HCT116 (cell line): ENCODE measurements at regions not wholly inside any gene's neighbourhood (a gene's known extent, or its start where the extent isn't known, plus 50 kb on each side); places are given as distances from the start of the nearest gene placed in this dataset.

Experiments used
- ATAC-seq: fragments of 200-7000 bp; cut with Tn5 transposase; 2 replicates; pipeline ENCODE4 v1.9.1; 2020; ENCODE audit warnings: mild to moderate bottlenecking, moderate library complexity
- BruUV-seq: library from RNA; stranded (reverse); fragments of 400-500 nt; replicated peaks from 2 replicates; lab custom pipeline; 2021; lab: Mats Ljungman, UMichigan
- CTCF ChIA-PET: fragments of 300-600 bp; sonication (Branson Sonifier 250); formaldehyde crosslinking; loops from one replicate; lab custom pipeline; 2021; ENCODE audit warnings: antibody characterized with exemption; lab: Charles Lee
- POLR2A ChIA-PET: fragments of 300-600, 350-600 bp; sonication (Branson Sonifier 250); formaldehyde crosslinking; loops from one replicate; lab custom pipeline; 2021; ENCODE audit warnings: antibody characterized with exemption; lab: Charles Lee
- RAD21 ChIA-PET, 2 experiments: fragments of 300-600 bp; sonication (Branson Sonifier 250); formaldehyde crosslinking; loops; one replicate each; lab custom pipeline; 2023; ENCODE audit warnings: low total read pairs in 2 of 2; ENCODE audit not compliant: uncharacterized antibody in 2 of 2, unreplicated experiment in 2 of 2, low non-redundant PET in 1 of 2; lab: Charles Lee
- DNase-seq: peaks from one replicate; pipeline ENCODE4 v3.0.0-alpha.2; 2010; ENCODE audit warnings: low read depth, low spot score
- H2AFZ ChIP-seq: fragments of 200-600 bp; shearing (Covaris generic), sonication (generic); 2 replicates; pipeline ENCODE4 v1.6.1; 2017; ENCODE audit warnings: low read depth, mixed run types, mixed read lengths, antibody characterized with exemption, low read length; ENCODE audit not compliant: poor library complexity, severe bottlenecking
- H3K27ac ChIP-seq: 2 replicates; pipeline ENCODE4 v1.5.1; 2012; ENCODE audit warnings: low read depth, low read length
- H3K27me3 ChIP-seq: fragments of 200-600 bp; sonication (generic); 2 replicates; pipeline ENCODE4 v1.6.1; 2016; ENCODE audit warnings: mixed run types, low read length, mixed read lengths; ENCODE audit not compliant: insufficient read depth
- H3K36me3 ChIP-seq, 2 experiments: fragments of 200-500 bp in 1 of 2; fragments of 200-600 bp in 1 of 2; sonication (Bioruptor generic) in 1 of 2; sonication (generic) in 1 of 2; 2 replicates each; pipeline versions ENCODE4 v1.5.1 to v1.6.1; 2014 to 2016; ENCODE audit warnings: low read length in 2 of 2, inconsistent platforms in 1 of 2, mixed read lengths in 1 of 2, mixed run types in 1 of 2; ENCODE audit not compliant: insufficient read depth in 2 of 2, control insufficient read depth in 1 of 2
- H3K4me1 ChIP-seq, 2 experiments: fragments of 200-600 bp in 1 of 2; sonication (generic) in 1 of 2; 2 replicates each; pipeline versions ENCODE4 v1.5.1 to v1.6.1; 2012 to 2017; ENCODE audit warnings: low read length in 2 of 2, inconsistent platforms in 1 of 2, mild to moderate bottlenecking in 1 of 2, mixed read lengths in 1 of 2, mixed run types in 1 of 2, moderate library complexity in 1 of 2; ENCODE audit not compliant: insufficient read depth in 2 of 2, control insufficient read depth in 1 of 2
- H3K4me2 ChIP-seq: fragments of 200-600 bp; sonication (generic); 2 replicates; pipeline ENCODE4 v1.6.1; 2017; ENCODE audit warnings: mixed run types, low read length, mixed read lengths
- H3K4me3 ChIP-seq, 2 experiments: fragments of 200-600 bp in 1 of 2; sonication (generic) in 1 of 2; replicated peaks in 1 of 2; 2 replicates each; pipeline ENCODE4 v1.5.1; 2011 to 2016; ENCODE audit warnings: low read length in 2 of 2, control low read depth in 1 of 2, low read depth in 1 of 2, mild to moderate bottlenecking in 1 of 2, mixed read lengths in 1 of 2, mixed run types in 1 of 2
- H3K79me2 ChIP-seq: fragments of 200-600 bp; sonication (generic); 2 replicates; pipeline ENCODE4 v1.6.1; 2017; ENCODE audit warnings: mild to moderate bottlenecking, mixed run types, low read length, moderate library complexity, mixed read lengths; ENCODE audit not compliant: insufficient read depth
- H3K9ac ChIP-seq: fragments of 200-600 bp; sonication (generic); 2 replicates; pipeline ENCODE4 v1.6.1; 2016; ENCODE audit warnings: low read length, mixed read lengths
- H3K9me2 ChIP-seq: fragments of 200-600 bp; sonication (generic), shearing (Covaris generic); 2 replicates; pipeline ENCODE4 v1.6.1; 2017; ENCODE audit warnings: mixed run types, mild to moderate bottlenecking, moderate library complexity; ENCODE audit not compliant: insufficient read depth
- H3K9me3 ChIP-seq, 2 experiments: fragments of 200-500 bp in 1 of 2; fragments of 200-600 bp in 1 of 2; sonication (Bioruptor generic) in 1 of 2; sonication (generic) in 1 of 2; 2 replicates each; pipeline ENCODE4 v1.6.1; 2014 to 2017; ENCODE audit warnings: low read length in 2 of 2, mixed read lengths in 2 of 2, inconsistent platforms in 1 of 2, low read depth in 1 of 2, mild to moderate bottlenecking in 1 of 2, mixed run types in 1 of 2, moderate library complexity in 1 of 2; ENCODE audit not compliant: control insufficient read depth in 1 of 2, insufficient read depth in 1 of 2
- H4K20me1 ChIP-seq: fragments of 200-600 bp; sonication (generic), shearing (Covaris generic); 2 replicates; pipeline ENCODE4 v1.6.1; 2017; ENCODE audit warnings: mixed run types, mild to moderate bottlenecking, moderate library complexity; ENCODE audit not compliant: insufficient read depth
- EGR1 ChIP-seq: IDR thresholded peaks from 2 replicates; pipeline ENCODE4 v1.6.1; 2012; ENCODE audit warnings: low read depth
- ELF1 ChIP-seq: IDR thresholded peaks from 2 replicates; pipeline ENCODE4 v1.6.1; 2012; ENCODE audit warnings: low read depth, borderline replicate concordance
- EZH2 ChIP-seq: fragments of 200-600 bp; sonication (generic); IDR thresholded peaks from 2 replicates; pipeline ENCODE4 v1.6.1; 2017; ENCODE audit warnings: antibody characterized with exemption, mixed run types
- EZH2phosphoT487 ChIP-seq: fragments of 200-600 bp; IDR thresholded peaks from 2 replicates; pipeline ENCODE4 v1.6.1; 2018; ENCODE audit warnings: antibody characterized with exemption, borderline replicate concordance
- POLR2A ChIP-seq: IDR thresholded peaks from 2 replicates; pipeline ENCODE4 v1.7.0; 2011; ENCODE audit warnings: borderline replicate concordance; ENCODE audit not compliant: insufficient read depth, insufficient read length; ENCODE audit errors: extremely low read depth
- POLR2AphosphoS5 ChIP-seq: IDR thresholded peaks from 2 replicates; pipeline ENCODE4 v1.6.1; 2011; ENCODE audit warnings: mild to moderate bottlenecking, low read depth, low read length, moderate library complexity
- REST ChIP-seq: IDR thresholded peaks from 2 replicates; pipeline ENCODE4 v1.6.1; 2012; ENCODE audit warnings: low read depth
- SP1 ChIP-seq: IDR thresholded peaks from 2 replicates; pipeline ENCODE4 v1.6.1; 2012; ENCODE audit warnings: low read depth
- SRF ChIP-seq: IDR thresholded peaks from 2 replicates; pipeline ENCODE4 v1.6.1; 2012; ENCODE audit warnings: low read depth
- TCF7L2 ChIP-seq: IDR thresholded peaks from 2 replicates; pipeline ENCODE4 v1.7.0; 2011; ENCODE audit warnings: borderline replicate concordance, inconsistent platforms; ENCODE audit not compliant: insufficient read depth, insufficient read length; ENCODE audit errors: extremely low read depth
- YY1 ChIP-seq: IDR thresholded peaks from 2 replicates; pipeline ENCODE4 v1.6.1; 2011; ENCODE audit warnings: low read length, low read depth, moderate library complexity, mild to moderate bottlenecking; ENCODE audit not compliant: insufficient replicate concordance; ENCODE audit errors: extremely low read depth
- intact Hi-C: fragments of 100-400 bp; cut with micrococcal nuclease; formaldehyde crosslinking; loops from 2 replicates; pipeline ENCODE4 v1.10.0; 2022
- TF ChIP-seq, protein P1 (sequence below): IDR thresholded peaks from 2 replicates; pipeline ENCODE4 v1.6.1; 2012
- TF ChIP-seq, protein P2 (sequence below): IDR thresholded peaks from 2 replicates; pipeline ENCODE4 v1.6.1; 2012
- TF ChIP-seq, protein P3 (sequence below): IDR thresholded peaks from 2 replicates; pipeline ENCODE4 v1.6.1; 2011; ENCODE audit warnings: mild to moderate bottlenecking, low read length, moderate library complexity; ENCODE audit not compliant: insufficient replicate concordance; ENCODE audit errors: extremely low read depth

DNA sequence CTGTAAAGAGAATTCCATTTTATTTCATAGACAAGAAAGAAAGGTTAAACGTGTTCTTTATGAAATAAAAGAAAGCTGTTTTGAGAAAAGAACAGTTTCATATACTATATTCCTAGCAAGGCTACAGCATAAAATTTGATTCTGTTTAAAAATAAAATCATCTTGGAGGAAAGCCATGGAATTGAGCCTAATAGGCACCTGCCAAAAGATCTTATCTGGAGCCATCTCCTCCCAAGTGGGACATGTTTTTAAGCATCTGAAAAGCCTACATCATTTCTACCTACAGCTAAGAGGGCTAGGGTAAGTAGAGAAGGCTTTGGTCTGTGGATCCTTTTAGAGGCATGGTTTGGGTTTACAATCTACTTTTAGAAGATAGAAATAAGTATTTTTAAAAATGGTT is 89.3 kb downstream of the GAS1 start:
- H3K27me3 ChIP-seq, result peaks cover 16% of the 10 kb centered on the region; the same call in 1 of the 2 replicates
- H3K9ac ChIP-seq, result no peak overlapping the region
- no peaks in the 10 kb centered on the region for H3K36me3 ChIP-seq
- H3K4me2 ChIP-seq, result no peak overlapping the region
- intact Hi-C loops, result no loop called here
- no peak for DNase-seq
- ChIA-PET RAD21 (no interaction called here), POLR2A (no interaction called here), CTCF (no interaction called here)
- no TSS peak for BruUV-seq
- H3K79me2 ChIP-seq, result no peaks in the 10 kb centered on the region
- H3K9me2 ChIP-seq, result no peaks in the 10 kb centered on the region
- no peaks in the 10 kb centered on the region for H4K20me1 ChIP-seq
- no peak overlapping the region for H3K27ac ChIP-seq
- H3K9me3 ChIP-seq, result no peaks in the 10 kb centered on the region
- no peak overlapping the region for H2AFZ ChIP-seq
- no peak overlapping the region for H3K4me3 ChIP-seq
- TF ChIP-seq TCF7L2 (no peak), EZH2 (no peak), SP1 (no peak), POLR2AphosphoS5 (no peak)
- TF ChIP-seq, protein P1, sequence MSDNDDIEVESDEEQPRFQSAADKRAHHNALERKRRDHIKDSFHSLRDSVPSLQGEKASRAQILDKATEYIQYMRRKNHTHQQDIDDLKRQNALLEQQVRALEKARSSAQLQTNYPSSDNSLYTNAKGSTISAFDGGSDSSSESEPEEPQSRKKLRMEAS, result no peak
- TF ChIP-seq, protein P2, sequence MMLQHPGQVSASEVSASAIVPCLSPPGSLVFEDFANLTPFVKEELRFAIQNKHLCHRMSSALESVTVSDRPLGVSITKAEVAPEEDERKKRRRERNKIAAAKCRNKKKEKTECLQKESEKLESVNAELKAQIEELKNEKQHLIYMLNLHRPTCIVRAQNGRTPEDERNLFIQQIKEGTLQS, result no peak
- ATAC-seq, result no peak
- H3K4me1 ChIP-seq, result no peaks in the 10 kb centered on the region; a peak in 1 of 4 replicates

- DNase-seq, result no peak
- RAD21 ChIA-PET, result no interaction called here
- TF ChIP-seq REST (no peak), EGR1 (no peak), POLR2A (no peak), EZH2phosphoT487 (no peak), SRF (no peak), YY1 (no peak), ELF1 (no peak), TCF7L2 (no peak), POLR2AphosphoS5 (no peak)
- TF ChIP-seq, protein P3, sequence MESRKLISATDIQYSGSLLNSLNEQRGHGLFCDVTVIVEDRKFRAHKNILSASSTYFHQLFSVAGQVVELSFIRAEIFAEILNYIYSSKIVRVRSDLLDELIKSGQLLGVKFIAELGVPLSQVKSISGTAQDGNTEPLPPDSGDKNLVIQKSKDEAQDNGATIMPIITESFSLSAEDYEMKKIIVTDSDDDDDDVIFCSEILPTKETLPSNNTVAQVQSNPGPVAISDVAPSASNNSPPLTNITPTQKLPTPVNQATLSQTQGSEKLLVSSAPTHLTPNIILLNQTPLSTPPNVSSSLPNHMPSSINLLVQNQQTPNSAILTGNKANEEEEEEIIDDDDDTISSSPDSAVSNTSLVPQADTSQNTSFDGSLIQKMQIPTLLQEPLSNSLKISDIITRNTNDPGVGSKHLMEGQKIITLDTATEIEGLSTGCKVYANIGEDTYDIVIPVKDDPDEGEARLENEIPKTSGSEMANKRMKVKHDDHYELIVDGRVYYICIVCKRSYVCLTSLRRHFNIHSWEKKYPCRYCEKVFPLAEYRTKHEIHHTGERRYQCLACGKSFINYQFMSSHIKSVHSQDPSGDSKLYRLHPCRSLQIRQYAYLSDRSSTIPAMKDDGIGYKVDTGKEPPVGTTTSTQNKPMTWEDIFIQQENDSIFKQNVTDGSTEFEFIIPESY, result no peak
- TF ChIP-seq, protein P1, result no peak
These were observed 91.0 kb downstream of the GAS1 start for GRCh38 chr9:86856259-86856658.

More at GRCh38 chr9:86856259-86856658, 91.0 kb downstream of the GAS1 start:
- ATAC-seq, result no peak
- ChIA-PET CTCF (no interaction called here), POLR2A (no interaction called here)
- Histone ChIP-seq H3K9ac (no peak overlapping the region), H3K4me2 (no peak overlapping the region), H3K9me2 (no peaks in the 10 kb centered on the region), H3K27me3 (peaks cover 16% of the 10 kb centered on the region; the same call in 1 of the 2 replicates), H3K4me3 (no peak overlapping the region), H4K20me1 (no peaks in the 10 kb centered on the region), H2AFZ (no peak overlapping the region), H3K36me3 (no peaks in the 10 kb centered on the region), H3K9me3 (no peaks in the 10 kb centered on the region), H3K79me2 (no peaks in the 10 kb centered on the region), H3K27ac (no peak overlapping the region), H3K4me1 (no peaks in the 10 kb centered on the region; a peak in 1 of 4 replicates)
- BruUV-seq, result no TSS peak
- intact Hi-C loops, result no loop called here
